CD14-positive monocyte (primary cell): ENCODE measurements at regions not wholly inside any gene's neighbourhood (a gene's known extent, or its start where the extent isn't known, plus 50 kb on each side); places are given as distances from the start of the nearest gene placed in this dataset.

Source experiments
- DNase-seq, 3 donors: peaks; one replicate each; pipeline ENCODE4 v3.0.0-alpha.2; 2011 to 2022
- H2AFZ ChIP-seq: 2 replicates; pipeline ENCODE4 v1.6.0; 2012; ENCODE audit warnings: mild to moderate bottlenecking, low read depth, low read length, inconsistent platforms; ENCODE audit not compliant: insufficient read depth, poor library complexity, severe bottlenecking
- H3K27ac ChIP-seq, 2 donors: 1 replicate in 1 of 2; 2 replicates in 1 of 2; pipeline ENCODE4 v1.5.1; 2012 to 2013; ENCODE audit warnings: low read length in 2 of 2, control low read depth in 1 of 2, inconsistent platforms in 1 of 2, low read depth in 1 of 2, mild to moderate bottlenecking in 1 of 2
- H3K27me3 ChIP-seq, 2 donors: one replicate each; pipeline versions ENCODE4 v1.6.0 to v1.6.1; 2011 to 2013; ENCODE audit warnings: low read length in 2 of 2; ENCODE audit not compliant: control insufficient read depth in 2 of 2, insufficient read depth in 2 of 2
- H3K36me3 ChIP-seq, 2 donors: replicated peaks in 1 of 2; 1 replicate in 1 of 2; 2 replicates in 1 of 2; pipeline versions ENCODE4 v1.5.1 to v1.6.1; 2012 to 2013; ENCODE audit warnings: low read length in 2 of 2, control low read depth in 1 of 2, inconsistent platforms in 1 of 2, mild to moderate bottlenecking in 1 of 2; ENCODE audit not compliant: insufficient read depth in 2 of 2, control insufficient read depth in 1 of 2
- H3K4me1 ChIP-seq, 2 donors: 1 replicate in 1 of 2; 2 replicates in 1 of 2; pipeline versions ENCODE4 v1.5.1 to v1.6.1; 2012 to 2013; ENCODE audit warnings: low read length in 2 of 2, control low read depth in 1 of 2, inconsistent platforms in 1 of 2, mild to moderate bottlenecking in 1 of 2, moderate library complexity in 1 of 2; ENCODE audit not compliant: insufficient read depth in 2 of 2, control insufficient read depth in 1 of 2
- H3K4me2 ChIP-seq: replicated peaks from 2 replicates; pipeline ENCODE3; 2012; ENCODE audit warnings: low read length, moderate library complexity, mild to moderate bottlenecking; ENCODE audit not compliant: poor library complexity, severe bottlenecking; ENCODE audit errors: extremely low read depth
- H3K4me3 ChIP-seq, 3 experiments: fragments of 200-600 bp in 1 of 3; sonication (generic) in 1 of 3; replicated peaks in 1 of 3; 1 replicate in 2 of 3; 2 replicates in 1 of 3; pipeline ENCODE4 v1.5.1; 2011 to 2013; ENCODE audit warnings: low read length in 3 of 3, mild to moderate bottlenecking in 3 of 3, control low read depth in 2 of 3, low read depth in 2 of 3, inconsistent platforms in 1 of 3, moderate library complexity in 1 of 3
- H3K79me2 ChIP-seq: 2 replicates; pipeline ENCODE4 v1.6.0; 2012; ENCODE audit warnings: mild to moderate bottlenecking, control low read depth, inconsistent platforms, low read length, moderate library complexity; ENCODE audit not compliant: insufficient read depth
- H3K9ac ChIP-seq: 2 replicates; pipeline ENCODE4 v1.6.0; 2017; ENCODE audit warnings: low read length, mild to moderate bottlenecking; ENCODE audit not compliant: insufficient read depth, poor library complexity, severe bottlenecking
- H3K9me3 ChIP-seq, 2 donors: replicated peaks in 1 of 2; 1 replicate in 1 of 2; 2 replicates in 1 of 2; pipeline versions ENCODE4 v1.5.1 to v1.6.1; 2012 to 2013; ENCODE audit warnings: low read length in 2 of 2, control low read depth in 1 of 2; ENCODE audit not compliant: control insufficient read depth in 1 of 2, insufficient read depth in 1 of 2
- H4K20me1 ChIP-seq: 2 replicates; pipeline ENCODE4 v1.6.0; 2012; ENCODE audit warnings: mild to moderate bottlenecking, low read length, control low read depth, moderate library complexity; ENCODE audit not compliant: insufficient read depth
- H3K27ac Mint-ChIP-seq, 7 donors: one replicate each; pipeline ENCODE4 v1.8.0; 2020; ENCODE audit warnings: mild to moderate bottlenecking in 7 of 7, mixed read lengths in 7 of 7, moderate library complexity in 6 of 7, inconsistent platforms in 2 of 7
- H3K27me3 Mint-ChIP-seq, 3 donors: one replicate each; pipeline ENCODE4 v1.8.0; 2021 to 2022; ENCODE audit warnings: low read depth in 3 of 3, mild to moderate bottlenecking in 3 of 3, mixed read lengths in 3 of 3, moderate library complexity in 3 of 3, inconsistent platforms in 1 of 3
- H3K36me3 Mint-ChIP-seq, 2 donors: one replicate each; pipeline ENCODE4 v1.8.0; 2020; ENCODE audit warnings: mixed read lengths in 2 of 2, inconsistent platforms in 1 of 2, mild to moderate bottlenecking in 1 of 2
- H3K4me1 Mint-ChIP-seq: one replicate; pipeline ENCODE4 v1.8.0; 2020; ENCODE audit warnings: mild to moderate bottlenecking, mixed read lengths
- H3K4me3 Mint-ChIP-seq, 2 donors: one replicate each; pipeline ENCODE4 v1.8.0; 2020; ENCODE audit warnings: mild to moderate bottlenecking in 2 of 2, mixed read lengths in 2 of 2, moderate library complexity in 1 of 2
- H3K9me3 Mint-ChIP-seq, 7 donors: one replicate each; pipeline ENCODE4 v1.8.0; 2020 to 2022; ENCODE audit warnings: mixed read lengths in 7 of 7, mild to moderate bottlenecking in 6 of 7, moderate library complexity in 6 of 7, inconsistent platforms in 2 of 7
- CTCF ChIP-seq: fragments of 200-600 bp; IDR thresholded peaks from one replicate; pipeline ENCODE4 v1.8.0; 2022; ENCODE audit warnings: antibody characterized with exemption, mild to moderate bottlenecking
- WGBS: methylation state at CpG from one replicate; pipeline ENCODE4 v1.1.5; 2013; ENCODE audit warnings: missing lambda C conversion rate; ENCODE audit not compliant: insufficient coverage; 5-methylcytosine and 5-hydroxymethylcytosine counted together
- intact Hi-C, 2 donors: fragments of 100-400 bp; cut with micrococcal nuclease; formaldehyde crosslinking; loops; one replicate each; pipeline versions ENCODE4 v1.15.0 to v1.15.1; 2023

GRCh38 chr4:10179957-10180602 lies 63.5 kb upstream of the WDR1 start:
- peaks cover 0 to 6% (median 3%) of the 10 kb centered on the region in 3 donors for H3K27me3 Mint-ChIP-seq
- H3K27me3 ChIP-seq = no peaks in the 10 kb centered on the region
- H4K20me1 ChIP-seq = no peaks in the 10 kb centered on the region
- intact Hi-C loops = loop anchor here in 1 of 2 donors (5.0 kb wide), 1 partner anchor 67 kb away; no protein-coding TSS in a partner anchor
- H3K4me3 Mint-ChIP-seq = no peak overlapping the region
- peaks cover 0 to 12% (median 0%) of the 10 kb centered on the region in 7 donors for H3K9me3 Mint-ChIP-seq
- H3K9ac ChIP-seq = no peak overlapping the region
- peaks cover 50% of the 10 kb centered on the region for H3K4me1 Mint-ChIP-seq
- H3K79me2 ChIP-seq = no peaks in the 10 kb centered on the region
- H3K36me3 Mint-ChIP-seq = no peaks in the 10 kb centered on the region
- peak overlapping the region; percentile 86 to 97 (median 95) for H3K27ac Mint-ChIP-seq
- no peak overlapping the region for H3K4me3 ChIP-seq
- H3K4me2 ChIP-seq = no peak overlapping the region
- no peaks in the 10 kb centered on the region for H3K36me3 ChIP-seq
- H3K4me1 ChIP-seq = peaks cover 49% of the 10 kb centered on the region in 2 donors
- no peak overlapping the region for H2AFZ ChIP-seq
- peak overlapping the region in 1 of 2 donors; percentile 86 for H3K27ac ChIP-seq
- TF ChIP-seq CTCF = no peak
- 94% methylated on average over 3 of the region's 4 CpGs for WGBS
- H3K9me3 ChIP-seq = no peaks in the 10 kb centered on the region
- no peak for DNase-seq

GRCh38 chr4:10178763-10179162 lies 62.2 kb upstream of the WDR1 start:
- intact Hi-C loops = no loop called here
- Mint-ChIP-seq H3K4me1 (peaks cover 45% of the 10 kb centered on the region), H3K4me3 (no peak overlapping the region), H3K27ac (no peak overlapping the region), H3K9me3 (peaks cover 0 to 12% (median 0%) of the 10 kb centered on the region in 7 donors), H3K27me3 (peaks cover 0 to 6% (median 3%) of the 10 kb centered on the region in 3 donors), H3K36me3 (no peaks in the 10 kb centered on the region)
- DNase-seq = no peak
- Histone ChIP-seq H3K4me2 (no peak overlapping the region), H3K36me3 (no peaks in the 10 kb centered on the region), H3K4me1 (peaks cover 41 to 43% of the 10 kb centered on the region in 2 donors), H3K9me3 (no peaks in the 10 kb centered on the region), H3K4me3 (no peak overlapping the region), H3K27me3 (no peaks in the 10 kb centered on the region), H4K20me1 (no peaks in the 10 kb centered on the region), H3K27ac (no peak overlapping the region), H3K9ac (no peak overlapping the region), H2AFZ (no peak overlapping the region), H3K79me2 (no peaks in the 10 kb centered on the region)
- TF ChIP-seq CTCF = no peak
- 92% methylated on average over 3 of the region's 5 CpGs for WGBS
